BLaER1 (cell line): ENCODE measurements at regions not wholly inside any gene's neighbourhood (a gene's known extent, or its start where the extent isn't known, plus 50 kb on each side); places are given as distances from the start of the nearest gene placed in this dataset.
"Not testable (repeated sequence)": the region's sequence is repeated elsewhere in the genome, so short reads cannot be mapped to it uniquely, and the experiment has no call there.

ENCODE experiments used
- H3K27ac ChIP-seq: shearing (Covaris generic); formaldehyde crosslinking; 2 replicates; pipeline ENCODE4 v1.8.1; 2022
- H3K27me3 ChIP-seq: shearing (Covaris generic); formaldehyde crosslinking; 2 replicates; pipeline ENCODE4 v1.8.1; 2022
- H3K36me3 ChIP-seq: shearing (Covaris generic); formaldehyde crosslinking; 2 replicates; pipeline ENCODE4 v1.8.1; 2022
- H3K4me1 ChIP-seq: shearing (Covaris generic); formaldehyde crosslinking; 2 replicates; pipeline ENCODE4 v1.8.1; 2022
- H3K4me2 ChIP-seq: shearing (Covaris generic); formaldehyde crosslinking; 2 replicates; pipeline ENCODE4 v1.8.1; 2022
- H3K4me3 ChIP-seq: shearing (Covaris generic); formaldehyde crosslinking; 2 replicates; pipeline ENCODE4 v1.8.1; 2022
- H3K9ac ChIP-seq: shearing (Covaris generic); formaldehyde crosslinking; 2 replicates; pipeline ENCODE4 v1.8.1; 2022
- H3K9me3 ChIP-seq: shearing (Covaris generic); formaldehyde crosslinking; 2 replicates; pipeline ENCODE4 v1.8.1; 2022
- H4K20me1 ChIP-seq: shearing (Covaris generic); formaldehyde crosslinking; 2 replicates; pipeline ENCODE4 v1.8.1; 2022
- Cebpa-rat ChIP-seq: shearing (Covaris generic); IDR thresholded peaks from 2 replicates; pipeline ENCODE4 v1.8.1; 2022

- Histone ChIP-seq H3K9ac (no peak overlapping the region), H3K9me3 (no peaks in the 10 kb centered on the region), H3K4me3 (no peak overlapping the region), H3K27me3 (no peaks in the 10 kb centered on the region), H3K4me1 (no peaks in the 10 kb centered on the region), H3K27ac (no peak overlapping the region), H3K36me3 (no peaks in the 10 kb centered on the region), H3K4me2 (no peak overlapping the region), H4K20me1 (no peaks in the 10 kb centered on the region)
- TF ChIP-seq Cebpa-rat = no peak
Observed at GRCh38 chr3:190968616-190969015, 106.1 kb upstream of the GMNC start.

GRCh38 chr3:190964931-190965330, 102.4 kb upstream of the GMNC start:
- not testable (repeated sequence) for H3K4me1 ChIP-seq, H3K27ac ChIP-seq, H3K4me3 ChIP-seq, H4K20me1 ChIP-seq, H3K27me3 ChIP-seq, H3K36me3 ChIP-seq, H3K9me3 ChIP-seq, H3K9ac ChIP-seq, H3K4me2 ChIP-seq

- no peaks in the 10 kb centered on the region for H3K9me3 ChIP-seq
- no peaks in the 10 kb centered on the region for H4K20me1 ChIP-seq
- no peak overlapping the region for H3K4me3 ChIP-seq
- no peaks in the 10 kb centered on the region for H3K27me3 ChIP-seq
- H3K9ac ChIP-seq = no peak overlapping the region
- no peaks in the 10 kb centered on the region for H3K36me3 ChIP-seq
- H3K4me2 ChIP-seq = no peak overlapping the region
- TF ChIP-seq Cebpa-rat = no peak
- H3K27ac ChIP-seq = no peak overlapping the region
- H3K4me1 ChIP-seq = no peaks in the 10 kb centered on the region
Observed at GRCh38 chr3:190959077-190959476, 96.6 kb upstream of the GMNC start.

- TF ChIP-seq Cebpa-rat = no peak
- no peaks in the 10 kb centered on the region for H3K27me3 ChIP-seq
- no peaks in the 10 kb centered on the region for H3K9me3 ChIP-seq
- no peaks in the 10 kb centered on the region for H3K36me3 ChIP-seq
- H3K4me2 ChIP-seq = no peak overlapping the region
- H3K4me3 ChIP-seq = no peak overlapping the region
- H4K20me1 ChIP-seq = no peaks in the 10 kb centered on the region
- no peak overlapping the region for H3K9ac ChIP-seq
- no peak overlapping the region for H3K27ac ChIP-seq
- no peaks in the 10 kb centered on the region for H3K4me1 ChIP-seq
Observed at GRCh38 chr3:190941694-190942260, 79.3 kb upstream of the GMNC start.

GRCh38 chr3:190934616-190935015, 72.1 kb upstream of the GMNC start:
- H3K9ac ChIP-seq, H3K27me3 ChIP-seq, H3K36me3 ChIP-seq: not testable (repeated sequence)

GRCh38 chr3:190926619-190927018, 64.1 kb upstream of the GMNC start:
- TF ChIP-seq Cebpa-rat = no peak
- no peaks in the 10 kb centered on the region for H3K4me1 ChIP-seq
- H3K4me2 ChIP-seq = no peak overlapping the region
- H3K4me3 ChIP-seq = no peak overlapping the region
- H3K9ac ChIP-seq = no peak overlapping the region
- no peaks in the 10 kb centered on the region for H3K36me3 ChIP-seq
- no peaks in the 10 kb centered on the region for H3K27me3 ChIP-seq
- H4K20me1 ChIP-seq = no peaks in the 10 kb centered on the region
- no peaks in the 10 kb centered on the region for H3K9me3 ChIP-seq
- no peak overlapping the region for H3K27ac ChIP-seq

More at GRCh38 chr3:190934616-190935015, 72.1 kb upstream of the GMNC start:
- H4K20me1 ChIP-seq, H3K4me1 ChIP-seq, H3K4me3 ChIP-seq, H3K9me3 ChIP-seq, H3K4me2 ChIP-seq, H3K27ac ChIP-seq: not testable (repeated sequence)

GRCh38 chr3:190912736-190913135, 50.2 kb upstream of the GMNC start:
- H3K4me3 ChIP-seq = no peak overlapping the region
- TF ChIP-seq Cebpa-rat = no peak
- H3K4me2 ChIP-seq = no peak overlapping the region
- no peaks in the 10 kb centered on the region for H3K27me3 ChIP-seq
- H3K27ac ChIP-seq = no peak overlapping the region
- H4K20me1 ChIP-seq = no peaks in the 10 kb centered on the region
- H3K36me3 ChIP-seq = no peaks in the 10 kb centered on the region
- no peaks in the 10 kb centered on the region for H3K4me1 ChIP-seq
- H3K9me3 ChIP-seq = no peaks in the 10 kb centered on the region
- H3K9ac ChIP-seq = no peak overlapping the region
